ENCODE measurements at regions not wholly inside any gene's neighbourhood (a gene's known extent, or its start where the extent isn't known, plus 50 kb on each side); places are given as distances from the start of the nearest gene placed in this dataset.

DNA sequence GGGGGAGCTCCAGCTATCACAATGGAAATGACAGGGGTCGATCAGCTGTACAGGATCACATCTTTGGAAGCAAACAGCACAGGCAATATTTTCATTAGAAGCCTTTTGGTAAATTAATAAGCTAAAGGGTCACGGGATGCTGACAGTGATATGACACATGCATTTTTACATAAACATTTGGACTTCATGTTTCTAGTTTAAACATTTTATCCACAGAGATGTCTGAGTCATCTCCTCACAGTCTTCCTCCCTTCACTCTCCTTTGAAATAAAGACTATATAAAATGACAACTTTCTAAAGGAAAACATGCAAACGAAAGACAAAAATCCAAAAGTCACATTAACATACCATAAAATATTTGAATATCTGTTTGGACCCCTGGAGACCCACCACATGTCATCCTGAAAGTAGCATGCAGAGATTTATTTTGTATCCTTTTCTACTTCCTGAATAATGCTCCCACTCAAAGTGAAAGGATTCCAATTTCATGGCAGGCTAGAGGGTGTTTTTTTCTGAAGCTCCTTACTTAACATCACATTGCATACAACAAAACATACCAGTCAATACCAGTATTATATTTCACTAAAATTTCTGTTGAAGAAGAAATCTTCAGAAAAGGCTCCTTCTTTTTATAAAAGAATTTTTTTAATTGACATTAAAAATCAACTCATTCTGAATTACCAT, 200.1 kb upstream of the PPARGC1A start (continued):
- TF ChIP-seq, protein P1, sequence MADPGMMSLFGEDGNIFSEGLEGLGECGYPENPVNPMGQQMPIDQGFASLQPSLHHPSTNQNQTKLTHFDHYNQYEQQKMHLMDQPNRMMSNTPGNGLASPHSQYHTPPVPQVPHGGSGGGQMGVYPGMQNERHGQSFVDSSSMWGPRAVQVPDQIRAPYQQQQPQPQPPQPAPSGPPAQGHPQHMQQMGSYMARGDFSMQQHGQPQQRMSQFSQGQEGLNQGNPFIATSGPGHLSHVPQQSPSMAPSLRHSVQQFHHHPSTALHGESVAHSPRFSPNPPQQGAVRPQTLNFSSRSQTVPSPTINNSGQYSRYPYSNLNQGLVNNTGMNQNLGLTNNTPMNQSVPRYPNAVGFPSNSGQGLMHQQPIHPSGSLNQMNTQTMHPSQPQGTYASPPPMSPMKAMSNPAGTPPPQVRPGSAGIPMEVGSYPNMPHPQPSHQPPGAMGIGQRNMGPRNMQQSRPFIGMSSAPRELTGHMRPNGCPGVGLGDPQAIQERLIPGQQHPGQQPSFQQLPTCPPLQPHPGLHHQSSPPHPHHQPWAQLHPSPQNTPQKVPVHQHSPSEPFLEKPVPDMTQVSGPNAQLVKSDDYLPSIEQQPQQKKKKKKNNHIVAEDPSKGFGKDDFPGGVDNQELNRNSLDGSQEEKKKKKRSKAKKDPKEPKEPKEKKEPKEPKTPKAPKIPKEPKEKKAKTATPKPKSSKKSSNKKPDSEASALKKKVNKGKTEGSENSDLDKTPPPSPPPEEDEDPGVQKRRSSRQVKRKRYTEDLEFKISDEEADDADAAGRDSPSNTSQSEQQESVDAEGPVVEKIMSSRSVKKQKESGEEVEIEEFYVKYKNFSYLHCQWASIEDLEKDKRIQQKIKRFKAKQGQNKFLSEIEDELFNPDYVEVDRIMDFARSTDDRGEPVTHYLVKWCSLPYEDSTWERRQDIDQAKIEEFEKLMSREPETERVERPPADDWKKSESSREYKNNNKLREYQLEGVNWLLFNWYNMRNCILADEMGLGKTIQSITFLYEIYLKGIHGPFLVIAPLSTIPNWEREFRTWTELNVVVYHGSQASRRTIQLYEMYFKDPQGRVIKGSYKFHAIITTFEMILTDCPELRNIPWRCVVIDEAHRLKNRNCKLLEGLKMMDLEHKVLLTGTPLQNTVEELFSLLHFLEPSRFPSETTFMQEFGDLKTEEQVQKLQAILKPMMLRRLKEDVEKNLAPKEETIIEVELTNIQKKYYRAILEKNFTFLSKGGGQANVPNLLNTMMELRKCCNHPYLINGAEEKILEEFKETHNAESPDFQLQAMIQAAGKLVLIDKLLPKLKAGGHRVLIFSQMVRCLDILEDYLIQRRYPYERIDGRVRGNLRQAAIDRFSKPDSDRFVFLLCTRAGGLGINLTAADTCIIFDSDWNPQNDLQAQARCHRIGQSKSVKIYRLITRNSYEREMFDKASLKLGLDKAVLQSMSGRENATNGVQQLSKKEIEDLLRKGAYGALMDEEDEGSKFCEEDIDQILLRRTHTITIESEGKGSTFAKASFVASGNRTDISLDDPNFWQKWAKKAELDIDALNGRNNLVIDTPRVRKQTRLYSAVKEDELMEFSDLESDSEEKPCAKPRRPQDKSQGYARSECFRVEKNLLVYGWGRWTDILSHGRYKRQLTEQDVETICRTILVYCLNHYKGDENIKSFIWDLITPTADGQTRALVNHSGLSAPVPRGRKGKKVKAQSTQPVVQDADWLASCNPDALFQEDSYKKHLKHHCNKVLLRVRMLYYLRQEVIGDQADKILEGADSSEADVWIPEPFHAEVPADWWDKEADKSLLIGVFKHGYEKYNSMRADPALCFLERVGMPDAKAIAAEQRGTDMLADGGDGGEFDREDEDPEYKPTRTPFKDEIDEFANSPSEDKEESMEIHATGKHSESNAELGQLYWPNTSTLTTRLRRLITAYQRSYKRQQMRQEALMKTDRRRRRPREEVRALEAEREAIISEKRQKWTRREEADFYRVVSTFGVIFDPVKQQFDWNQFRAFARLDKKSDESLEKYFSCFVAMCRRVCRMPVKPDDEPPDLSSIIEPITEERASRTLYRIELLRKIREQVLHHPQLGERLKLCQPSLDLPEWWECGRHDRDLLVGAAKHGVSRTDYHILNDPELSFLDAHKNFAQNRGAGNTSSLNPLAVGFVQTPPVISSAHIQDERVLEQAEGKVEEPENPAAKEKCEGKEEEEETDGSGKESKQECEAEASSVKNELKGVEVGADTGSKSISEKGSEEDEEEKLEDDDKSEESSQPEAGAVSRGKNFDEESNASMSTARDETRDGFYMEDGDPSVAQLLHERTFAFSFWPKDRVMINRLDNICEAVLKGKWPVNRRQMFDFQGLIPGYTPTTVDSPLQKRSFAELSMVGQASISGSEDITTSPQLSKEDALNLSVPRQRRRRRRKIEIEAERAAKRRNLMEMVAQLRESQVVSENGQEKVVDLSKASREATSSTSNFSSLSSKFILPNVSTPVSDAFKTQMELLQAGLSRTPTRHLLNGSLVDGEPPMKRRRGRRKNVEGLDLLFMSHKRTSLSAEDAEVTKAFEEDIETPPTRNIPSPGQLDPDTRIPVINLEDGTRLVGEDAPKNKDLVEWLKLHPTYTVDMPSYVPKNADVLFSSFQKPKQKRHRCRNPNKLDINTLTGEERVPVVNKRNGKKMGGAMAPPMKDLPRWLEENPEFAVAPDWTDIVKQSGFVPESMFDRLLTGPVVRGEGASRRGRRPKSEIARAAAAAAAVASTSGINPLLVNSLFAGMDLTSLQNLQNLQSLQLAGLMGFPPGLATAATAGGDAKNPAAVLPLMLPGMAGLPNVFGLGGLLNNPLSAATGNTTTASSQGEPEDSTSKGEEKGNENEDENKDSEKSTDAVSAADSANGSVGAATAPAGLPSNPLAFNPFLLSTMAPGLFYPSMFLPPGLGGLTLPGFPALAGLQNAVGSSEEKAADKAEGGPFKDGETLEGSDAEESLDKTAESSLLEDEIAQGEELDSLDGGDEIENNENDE (IDR thresholded peaks at IDR 0.05; ENCODE audit: insufficient replicate concordance, low read length) = no peak
- no peak for TF ChIP-seq SP1 (IDR thresholded peaks at IDR 0.05; ENCODE audit: low read depth, low read length)
- TF ChIP-seq GTF2F1 (IDR thresholded peaks at IDR 0.05; ENCODE audit: borderline replicate concordance, low read depth, low read length) = no peak
- peak; percentile 25 to 36; a peak in 2 of 4 replicates for TF ChIP-seq RAD21 (IDR thresholded peaks at IDR 0.05 in 1 of 2, conservative IDR thresholded peaks at IDR 0.05 in 1 of 2; ENCODE audit: low read depth in 2 of 2, low read length in 2 of 2)
- TF ChIP-seq, protein P2, sequence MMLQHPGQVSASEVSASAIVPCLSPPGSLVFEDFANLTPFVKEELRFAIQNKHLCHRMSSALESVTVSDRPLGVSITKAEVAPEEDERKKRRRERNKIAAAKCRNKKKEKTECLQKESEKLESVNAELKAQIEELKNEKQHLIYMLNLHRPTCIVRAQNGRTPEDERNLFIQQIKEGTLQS (IDR thresholded peaks at IDR 0.05; ENCODE audit: insufficient read depth, low read depth, low read length) = no peak
- TF ChIP-seq, protein P3, sequence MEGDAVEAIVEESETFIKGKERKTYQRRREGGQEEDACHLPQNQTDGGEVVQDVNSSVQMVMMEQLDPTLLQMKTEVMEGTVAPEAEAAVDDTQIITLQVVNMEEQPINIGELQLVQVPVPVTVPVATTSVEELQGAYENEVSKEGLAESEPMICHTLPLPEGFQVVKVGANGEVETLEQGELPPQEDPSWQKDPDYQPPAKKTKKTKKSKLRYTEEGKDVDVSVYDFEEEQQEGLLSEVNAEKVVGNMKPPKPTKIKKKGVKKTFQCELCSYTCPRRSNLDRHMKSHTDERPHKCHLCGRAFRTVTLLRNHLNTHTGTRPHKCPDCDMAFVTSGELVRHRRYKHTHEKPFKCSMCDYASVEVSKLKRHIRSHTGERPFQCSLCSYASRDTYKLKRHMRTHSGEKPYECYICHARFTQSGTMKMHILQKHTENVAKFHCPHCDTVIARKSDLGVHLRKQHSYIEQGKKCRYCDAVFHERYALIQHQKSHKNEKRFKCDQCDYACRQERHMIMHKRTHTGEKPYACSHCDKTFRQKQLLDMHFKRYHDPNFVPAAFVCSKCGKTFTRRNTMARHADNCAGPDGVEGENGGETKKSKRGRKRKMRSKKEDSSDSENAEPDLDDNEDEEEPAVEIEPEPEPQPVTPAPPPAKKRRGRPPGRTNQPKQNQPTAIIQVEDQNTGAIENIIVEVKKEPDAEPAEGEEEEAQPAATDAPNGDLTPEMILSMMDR (IDR thresholded peaks at IDR 0.05; ENCODE audit: control extremely low read depth in 1 of 3, insufficient read depth in 1 of 3, low read depth in 1 of 3, low read length in 3 of 3) = peak in 2 of 3 experiments; percentile 6 to 13; a peak in 1 of 4 replicates
